ENCODE measurements at regions not wholly inside any gene's neighbourhood (a gene's known extent, or its start where the extent isn't known, plus 50 kb on each side); places are given as distances from the start of the nearest gene placed in this dataset.

GRCh38 chr3:83023086-83023485, 1261.6 kb upstream of the GBE1 start:
- DNase-seq (ENCODE audit: low read depth): no peak
- H3K4me3 ChIP-seq (ENCODE audit: control insufficient read depth, low read depth, low read length): no peak overlapping the region
- no peak for TF ChIP-seq CTCF (IDR thresholded peaks at IDR 0.05; ENCODE audit: control insufficient read depth, insufficient read depth, low read depth, low read length, missing control alignments)

DNA sequence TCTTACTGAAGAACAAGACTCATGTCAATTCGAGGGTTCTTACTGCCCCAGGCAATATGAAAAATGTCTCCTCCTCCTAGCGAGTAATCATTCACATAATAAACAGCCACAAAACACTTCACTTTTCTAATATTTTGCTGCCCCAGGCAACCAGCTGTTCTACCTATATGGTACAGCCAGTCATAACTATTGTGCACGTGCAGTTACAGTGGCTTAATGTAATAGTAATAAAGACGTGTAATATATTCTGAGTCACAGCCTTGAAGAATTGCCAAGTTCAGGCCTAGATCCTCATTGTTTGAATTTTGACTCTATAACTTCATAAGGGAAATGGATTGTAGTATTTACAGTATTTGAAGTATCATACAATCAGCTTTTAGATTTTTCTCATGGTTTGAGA, 1250.0 kb upstream of the GBE1 start:
- TF ChIP-seq CTCF (IDR thresholded peaks at IDR 0.05; ENCODE audit: control insufficient read depth, insufficient read depth, low read depth, low read length, missing control alignments): no peak
- no peak for DNase-seq (ENCODE audit: low read depth)

DNA sequence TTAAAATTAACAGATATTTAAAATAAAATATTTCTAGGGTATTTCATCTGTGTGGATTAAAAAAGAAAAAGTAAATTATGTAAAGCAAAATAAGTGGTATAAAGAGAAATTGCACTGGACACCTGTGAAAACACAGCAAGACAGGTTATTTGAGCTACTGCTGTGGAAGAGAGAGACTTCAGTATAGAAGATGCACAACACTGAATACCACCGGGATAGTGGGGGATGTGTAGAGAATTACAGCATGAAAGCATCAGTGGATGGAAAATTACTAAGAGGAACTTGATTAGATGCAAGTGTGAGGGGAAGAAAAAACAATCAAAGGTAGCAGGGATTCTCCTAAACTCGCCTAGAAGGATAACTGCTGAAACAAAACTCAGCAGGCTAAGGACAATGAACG, 1242.5 kb upstream of the GBE1 start:
- no peak overlapping the region for H3K4me3 ChIP-seq (ENCODE audit: control insufficient read depth, low read depth, low read length)
- TF ChIP-seq CTCF (IDR thresholded peaks at IDR 0.05; ENCODE audit: control insufficient read depth, insufficient read depth, low read depth, low read length, missing control alignments): no peak
- no peak for DNase-seq (ENCODE audit: low read depth)

More for the DNA sequence above, 1250.0 kb upstream of the GBE1 start:
- H3K4me3 ChIP-seq (ENCODE audit: control insufficient read depth, low read depth, low read length): no peak overlapping the region

DNA sequence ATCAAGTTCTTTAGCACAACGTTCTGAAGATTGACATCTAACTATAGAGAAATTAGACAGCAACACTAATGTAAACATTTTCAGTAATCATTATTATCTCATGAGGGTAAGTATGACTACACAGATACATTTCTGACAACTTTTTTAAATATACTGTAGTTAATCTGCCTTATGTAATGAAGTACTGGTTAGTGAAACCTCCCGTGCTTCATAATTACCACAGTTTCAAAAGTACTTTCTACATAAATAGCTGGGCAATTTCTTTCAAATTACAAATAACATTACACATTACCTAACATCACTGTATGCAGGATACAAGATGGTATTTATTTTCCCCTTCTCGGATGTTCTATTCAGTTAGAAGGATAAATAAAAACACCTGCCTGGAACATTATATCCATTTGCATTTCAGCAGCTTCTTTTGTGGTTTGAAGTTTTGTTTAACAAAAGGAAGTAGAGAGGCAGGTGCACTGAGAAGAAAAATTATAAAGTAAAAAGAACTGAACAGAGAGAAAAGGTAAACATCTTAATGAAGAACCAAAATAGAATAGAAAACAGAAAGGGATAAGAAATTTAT, 1241.5 kb upstream of the GBE1 start:
- no peak for TF ChIP-seq CTCF (IDR thresholded peaks at IDR 0.05; ENCODE audit: control insufficient read depth, insufficient read depth, low read depth, low read length, missing control alignments)
- no peak for DNase-seq (ENCODE audit: low read depth)
- no peak overlapping the region for H3K4me3 ChIP-seq (ENCODE audit: control insufficient read depth, low read depth, low read length)

DNA sequence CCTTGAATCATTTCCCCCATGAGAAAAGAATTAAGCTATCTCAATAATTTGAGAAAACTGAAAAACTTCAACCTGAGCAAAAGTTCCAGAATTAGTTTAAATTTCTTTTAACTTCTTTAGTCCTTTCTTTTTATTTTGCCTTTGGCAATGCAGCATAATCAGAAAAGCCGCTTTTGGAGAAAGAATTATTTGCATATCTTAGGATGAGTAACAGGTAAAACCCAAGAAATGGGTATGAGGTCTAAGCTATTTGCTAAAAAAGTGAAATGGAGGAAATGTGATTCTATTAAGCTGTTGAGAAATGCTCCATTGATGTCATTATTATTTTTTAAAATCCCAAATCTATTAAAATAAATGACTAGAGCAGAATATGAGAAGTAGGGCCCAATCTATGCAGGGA, 1238.3 kb upstream of the GBE1 start:
- H3K4me3 ChIP-seq (ENCODE audit: control insufficient read depth, low read depth, low read length): no peak overlapping the region
- DNase-seq (ENCODE audit: low read depth): no peak
- TF ChIP-seq CTCF (IDR thresholded peaks at IDR 0.05; ENCODE audit: control insufficient read depth, insufficient read depth, low read depth, low read length, missing control alignments): no peak

DNA sequence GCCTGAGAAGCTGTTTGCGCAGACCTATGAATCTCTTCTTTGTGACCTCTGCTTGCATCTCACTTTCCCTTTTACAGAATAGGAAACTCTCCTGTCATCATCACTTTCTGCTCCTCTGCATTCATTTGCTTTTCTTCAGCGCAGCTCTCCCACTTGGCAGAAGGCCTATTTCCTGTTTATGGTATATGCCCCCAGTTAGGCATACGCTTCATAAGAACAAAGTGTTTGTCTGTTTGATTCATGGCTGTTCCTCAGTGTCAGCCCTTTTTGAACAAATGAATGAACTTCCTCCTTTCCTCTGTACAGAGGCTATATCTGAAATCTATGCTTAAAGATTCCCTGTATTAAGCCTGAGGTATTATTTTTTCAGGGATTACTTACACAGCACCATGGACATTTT, 1216.9 kb upstream of the GBE1 start:
- no peak for TF ChIP-seq CTCF (IDR thresholded peaks at IDR 0.05; ENCODE audit: control insufficient read depth, insufficient read depth, low read depth, low read length, missing control alignments)
- H3K4me3 ChIP-seq (ENCODE audit: control insufficient read depth, low read depth, low read length): no peak overlapping the region
- DNase-seq (ENCODE audit: low read depth): no peak

- no peak overlapping the region for H3K4me3 ChIP-seq (ENCODE audit: control insufficient read depth, low read depth, low read length)
- DNase-seq (ENCODE audit: low read depth): no peak
- TF ChIP-seq CTCF (IDR thresholded peaks at IDR 0.05; ENCODE audit: control insufficient read depth, insufficient read depth, low read depth, low read length, missing control alignments): no peak
Observed at GRCh38 chr3:82977871-82978270, 1216.4 kb upstream of the GBE1 start.
